HG02885 (cell line): ENCODE measurements at regions not wholly inside any gene's neighbourhood (a gene's known extent, or its start where the extent isn't known, plus 50 kb on each side); places are given as distances from the start of the nearest gene placed in this dataset.
"Not testable (repeated sequence)": the region's sequence is repeated elsewhere in the genome, so short reads cannot be mapped to it uniquely, and the experiment has no call there.

ENCODE experiments used
- ATAC-seq: cut with Tn5 transposase; IDR thresholded peaks from one replicate; pipeline ENCODE4 v1.9.1; 2021; ENCODE audit warnings: mild to moderate bottlenecking; ENCODE audit not compliant: unreplicated experiment, poor library complexity

- not testable (repeated sequence) for ATAC-seq
Measured at GRCh38 chr2:90179591-90179990, 1488.1 kb downstream of the RPIA start.

GRCh38 chr2:90207454-90208058 is 1516.1 kb downstream of the RPIA start:
- ATAC-seq = peak; percentile 56

- ATAC-seq = no peak
Measured at GRCh38 chr2:90209009-90209408, 1517.5 kb downstream of the RPIA start.

GRCh38 chr2:90209806-90210205 is 1518.3 kb downstream of the RPIA start:
- ATAC-seq = no peak

GRCh38 chr2:90215880-90216279 is 1524.4 kb downstream of the RPIA start:
- not testable (repeated sequence) for ATAC-seq

GRCh38 chr2:90216801-90217200 is 1525.3 kb downstream of the RPIA start:
- ATAC-seq = not testable (repeated sequence)

GRCh38 chr2:90218534-90218933 is 1527.1 kb downstream of the RPIA start:
- not testable (repeated sequence) for ATAC-seq

- ATAC-seq = not testable (repeated sequence)
Measured at GRCh38 chr2:90220623-90221299, 1529.3 kb downstream of the RPIA start.

- ATAC-seq = no peak
Measured at GRCh38 chr2:90221300-90221651, 1529.8 kb downstream of the RPIA start.

- not testable (repeated sequence) for ATAC-seq
Measured at GRCh38 chr2:90224767-90225166, 1533.3 kb downstream of the RPIA start.

- not testable (repeated sequence) for ATAC-seq
Measured at GRCh38 chr2:90226465-90227072, 1535.1 kb downstream of the RPIA start.

GRCh38 chr2:90231199-90231598 is 1539.7 kb downstream of the RPIA start:
- not testable (repeated sequence) for ATAC-seq

- ATAC-seq = not testable (repeated sequence)
Measured at GRCh38 chr2:90235452-90235851, 1544.0 kb downstream of the RPIA start.

- not testable (repeated sequence) for ATAC-seq
Measured at GRCh38 chr2:90237923-90238361, 1546.5 kb downstream of the RPIA start.

- not testable (repeated sequence) for ATAC-seq
Measured at GRCh38 chr2:90238505-90239230, 1547.2 kb downstream of the RPIA start.

GRCh38 chr2:90239769-90240168 is 1548.3 kb downstream of the RPIA start:
- not testable (repeated sequence) for ATAC-seq

- ATAC-seq = not testable (repeated sequence)
Measured at GRCh38 chr2:90244902-90245765, 1553.7 kb downstream of the RPIA start.

- not testable (repeated sequence) for ATAC-seq
Measured at GRCh38 chr2:90248400-90248799, 1556.9 kb downstream of the RPIA start.

GRCh38 chr2:90250350-90250749 is 1558.9 kb downstream of the RPIA start:
- ATAC-seq = not testable (repeated sequence)

GRCh38 chr2:90251576-90251975 is 1560.1 kb downstream of the RPIA start:
- not testable (repeated sequence) for ATAC-seq
